ENCODE measurements at regions not wholly inside any gene's neighbourhood (a gene's known extent, or its start where the extent isn't known, plus 50 kb on each side); places are given as distances from the start of the nearest gene placed in this dataset.
A peak's percentile ranks its signal among the peaks of the same experiment; 100 is the strongest.

- no peak for DNase-seq (ENCODE audit: low read depth)
Observed at GRCh38 chr11:15539645-15540044, 424.9 kb downstream of the INSC start.

- DNase-seq (ENCODE audit: low read depth) = no peak
Observed at GRCh38 chr11:15541079-15541478, 426.4 kb downstream of the INSC start.

GRCh38 chr11:15544353-15544752 lies 429.6 kb downstream of the INSC start:
- no peak for DNase-seq (ENCODE audit: low read depth)

GRCh38 chr11:15547685-15548084 lies 433.0 kb downstream of the INSC start:
- no peak for DNase-seq (ENCODE audit: low read depth)

- no peak for DNase-seq (ENCODE audit: low read depth)
Observed at GRCh38 chr11:15551901-15552851, 437.5 kb downstream of the INSC start.

GRCh38 chr11:15555161-15555560 lies 440.4 kb downstream of the INSC start:
- DNase-seq (ENCODE audit: low read depth) = no peak

GRCh38 chr11:15557457-15558230 lies 442.9 kb downstream of the INSC start:
- no peak for DNase-seq (ENCODE audit: low read depth)

GRCh38 chr11:15558513-15559181 lies 443.9 kb downstream of the INSC start:
- no peak for DNase-seq (ENCODE audit: low read depth)

- DNase-seq (ENCODE audit: low read depth) = no peak
Observed at GRCh38 chr11:15560689-15561467, 446.2 kb downstream of the INSC start.

- no peak for DNase-seq (ENCODE audit: low read depth)
Observed at GRCh38 chr11:15562230-15562629, 447.5 kb downstream of the INSC start.

- no peak for DNase-seq (ENCODE audit: low read depth)
Observed at GRCh38 chr11:15563054-15563453, 448.3 kb downstream of the INSC start.

- DNase-seq (ENCODE audit: low read depth) = no peak
Observed at GRCh38 chr11:15565880-15566279, 451.2 kb downstream of the INSC start.

GRCh38 chr11:15568440-15568839 lies 453.7 kb downstream of the INSC start:
- no peak for DNase-seq (ENCODE audit: low read depth)

GRCh38 chr11:15569305-15570025 lies 454.7 kb downstream of the INSC start:
- DNase-seq (ENCODE audit: low read depth) = no peak

- DNase-seq (ENCODE audit: low read depth) = no peak
Observed at GRCh38 chr11:15575409-15575808, 460.7 kb downstream of the INSC start.

- DNase-seq (ENCODE audit: low read depth) = no peak
Observed at GRCh38 chr11:15576769-15577168, 462.0 kb downstream of the INSC start.

GRCh38 chr11:15577519-15577918 lies 462.8 kb downstream of the INSC start:
- DNase-seq (ENCODE audit: low read depth) = peak; percentile 3

GRCh38 chr11:15579287-15580001 lies 464.7 kb downstream of the INSC start:
- no peak for DNase-seq (ENCODE audit: low read depth)

GRCh38 chr11:15580056-15580774 lies 465.5 kb downstream of the INSC start:
- DNase-seq (ENCODE audit: low read depth) = no peak

- DNase-seq (ENCODE audit: low read depth) = peak; percentile 34
Observed at GRCh38 chr11:15580775-15581095, 466.0 kb downstream of the INSC start.
